ENCODE measurements at regions not wholly inside any gene's neighbourhood (a gene's known extent, or its start where the extent isn't known, plus 50 kb on each side); places are given as distances from the start of the nearest gene placed in this dataset.

DNA sequence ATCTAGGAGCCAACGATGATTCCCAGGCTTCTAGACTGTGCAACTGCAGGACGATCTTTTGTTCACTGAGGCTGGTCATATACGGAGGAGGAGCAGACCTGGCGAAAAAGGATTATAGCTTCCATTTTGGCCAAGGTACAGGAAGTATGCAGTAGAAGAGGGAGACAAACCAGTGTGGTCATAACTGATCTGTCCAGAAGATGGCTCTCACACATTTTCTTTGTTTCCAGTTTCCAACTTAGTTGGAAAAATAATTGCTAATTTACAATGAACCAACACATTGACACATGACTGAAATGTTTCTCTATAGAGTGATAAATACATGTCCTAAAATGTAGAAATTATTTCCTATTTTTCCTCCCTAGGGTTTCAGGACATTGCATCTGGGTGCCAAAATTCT lies 364.1 kb upstream of the BTBD3 start:
- no peak for TF ChIP-seq CREB5 (CRISPR knock-in tag; IDR thresholded peaks at IDR 0.05; ENCODE audit: low read depth)
- no peak for TF ChIP-seq RARB (CRISPR knock-in tag; IDR thresholded peaks at IDR 0.05)
